GM21619 (cell line): ENCODE measurements at regions not wholly inside any gene's neighbourhood (a gene's known extent, or its start where the extent isn't known, plus 50 kb on each side); places are given as distances from the start of the nearest gene placed in this dataset.

Experiments used
- ATAC-seq: cut with Tn5 transposase; IDR thresholded peaks from one replicate; pipeline ENCODE4 v1.9.1; 2021; ENCODE audit not compliant: unreplicated experiment

GRCh38 chr2:128380061-128380889 lies 61.6 kb upstream of the HS6ST1 start:
- ATAC-seq = no peak

DNA sequence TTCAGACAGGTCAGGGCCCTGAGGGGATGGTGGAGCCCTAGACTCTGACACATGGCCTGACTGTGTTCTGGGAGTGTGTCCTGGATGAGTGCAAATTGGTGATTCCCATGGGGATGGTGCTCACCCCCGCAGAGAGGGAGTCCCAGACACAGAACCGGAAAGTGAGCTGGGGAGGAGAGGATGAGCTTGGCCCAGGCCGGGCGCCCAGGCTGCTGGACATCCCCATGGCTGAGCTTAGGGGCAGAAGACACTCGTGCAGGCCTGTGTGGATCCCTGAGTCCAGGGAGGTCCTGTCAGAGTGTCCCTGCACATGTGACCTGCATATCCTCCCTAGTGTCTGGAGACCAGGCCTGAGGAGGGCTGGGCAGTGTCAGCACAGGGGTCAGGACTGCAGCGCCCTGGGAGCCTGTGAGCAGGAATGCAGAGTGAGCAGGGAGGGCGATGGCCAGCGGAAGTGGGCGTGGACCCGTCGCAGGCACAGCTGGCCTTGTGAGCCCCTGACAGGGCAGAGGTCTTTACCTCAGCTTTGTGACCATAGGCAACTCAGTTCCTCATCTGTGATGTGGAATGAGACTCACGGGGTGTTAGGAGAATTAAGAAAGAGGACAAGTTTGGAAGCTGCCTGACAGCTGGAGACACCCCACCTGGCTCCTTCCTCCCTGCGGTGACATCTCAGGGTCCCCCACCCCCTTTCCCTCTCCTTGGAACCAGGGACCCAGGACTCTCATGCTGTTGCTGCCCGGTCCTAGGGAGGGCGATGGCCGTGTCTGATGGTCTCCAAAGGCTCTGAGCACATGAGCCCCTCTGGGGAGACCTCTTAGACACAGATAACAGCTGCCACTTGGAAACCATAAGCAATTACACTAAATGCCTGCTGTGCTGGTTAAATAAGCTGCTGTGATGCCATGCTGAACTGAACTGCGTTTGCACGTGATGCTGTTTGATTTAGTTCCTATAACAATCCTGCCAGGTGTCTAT lies 62.6 kb upstream of the HS6ST1 start:
- no peak for ATAC-seq

DNA sequence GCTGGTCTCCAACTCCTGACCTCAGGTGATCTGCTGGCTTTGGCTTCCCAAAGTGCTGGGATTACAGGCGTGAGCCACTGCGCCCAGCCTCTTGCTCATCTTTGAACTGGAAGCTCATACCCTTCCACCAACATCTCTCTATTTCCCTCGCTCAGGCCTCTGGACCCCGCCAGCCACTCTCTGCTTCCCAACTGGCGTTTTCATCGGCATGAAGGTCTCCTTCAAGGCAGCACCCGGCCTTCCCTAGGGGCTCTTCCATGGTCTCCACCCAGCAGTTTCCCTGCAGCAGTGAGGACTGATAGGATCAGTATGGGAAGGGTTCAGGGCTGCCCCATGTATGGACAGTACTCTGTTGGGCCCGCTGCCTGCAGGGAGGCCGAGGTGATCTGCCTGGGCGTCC lies 65.8 kb upstream of the HS6ST1 start:
- no peak for ATAC-seq

DNA sequence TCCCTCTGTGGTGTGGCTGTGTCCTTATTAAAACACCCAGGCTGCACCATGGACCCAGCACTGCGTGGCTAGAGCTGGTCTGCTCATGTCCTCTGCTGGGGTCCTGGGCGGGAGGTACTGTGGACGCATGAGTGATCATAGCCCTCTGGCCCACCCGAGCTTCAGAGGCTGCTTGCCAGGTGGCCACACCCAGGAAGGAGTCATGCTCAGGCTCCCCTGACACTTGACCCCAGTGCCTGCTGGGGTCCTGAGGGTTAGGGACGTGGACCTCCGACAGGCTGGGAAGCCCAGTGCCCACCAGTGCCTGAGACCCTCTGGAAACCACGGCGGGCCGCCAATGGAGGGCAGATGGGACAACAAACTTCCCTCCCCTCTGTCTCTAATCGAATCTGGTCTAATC lies 66.3 kb upstream of the HS6ST1 start:
- ATAC-seq = no peak

- no peak for ATAC-seq
Measured at GRCh38 chr2:128385365-128385764, 66.7 kb upstream of the HS6ST1 start.

GRCh38 chr2:128386066-128386465 lies 67.4 kb upstream of the HS6ST1 start:
- ATAC-seq = no peak

GRCh38 chr2:128388499-128388941 lies 69.9 kb upstream of the HS6ST1 start:
- ATAC-seq = no peak

DNA sequence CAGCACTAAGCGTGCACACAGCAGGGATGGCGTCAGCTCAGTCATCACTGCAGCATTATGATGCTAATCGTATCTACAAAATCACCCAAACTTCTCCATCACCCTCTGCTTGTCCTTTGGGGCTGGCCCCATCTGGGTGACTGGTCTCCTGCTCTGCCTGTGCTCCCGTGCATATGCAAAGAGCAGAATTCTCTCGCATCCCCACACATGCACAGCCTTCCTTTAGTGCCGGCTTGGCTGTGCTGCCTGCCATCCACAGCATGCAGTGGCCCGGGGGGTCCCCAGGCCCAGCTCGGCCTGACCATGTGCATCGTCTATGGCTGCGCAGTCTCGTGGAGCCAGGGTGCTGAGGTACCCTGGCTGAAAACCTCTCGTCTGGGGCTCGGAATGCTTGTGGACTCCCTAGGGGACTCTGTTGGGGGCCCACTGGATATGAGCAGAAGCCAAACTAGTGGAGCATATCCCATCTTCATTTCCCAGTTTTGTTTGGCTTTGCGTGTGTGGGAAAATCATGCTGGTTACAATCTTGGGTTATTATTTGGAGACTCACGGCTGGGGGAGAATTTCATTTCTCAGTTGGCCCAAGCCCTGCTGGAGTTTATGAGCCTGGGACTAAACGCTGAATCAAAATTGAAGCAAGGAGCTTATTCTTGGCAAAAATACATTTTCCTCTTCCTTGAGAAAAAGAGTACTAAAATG lies 70.9 kb upstream of the HS6ST1 start:
- ATAC-seq = no peak

- no peak for ATAC-seq
Measured at GRCh38 chr2:128390256-128390990, 71.8 kb upstream of the HS6ST1 start.

GRCh38 chr2:128390991-128391630 lies 72.4 kb upstream of the HS6ST1 start:
- ATAC-seq = no peak

- no peak for ATAC-seq
Measured at GRCh38 chr2:128391679-128392078, 73.0 kb upstream of the HS6ST1 start.

DNA sequence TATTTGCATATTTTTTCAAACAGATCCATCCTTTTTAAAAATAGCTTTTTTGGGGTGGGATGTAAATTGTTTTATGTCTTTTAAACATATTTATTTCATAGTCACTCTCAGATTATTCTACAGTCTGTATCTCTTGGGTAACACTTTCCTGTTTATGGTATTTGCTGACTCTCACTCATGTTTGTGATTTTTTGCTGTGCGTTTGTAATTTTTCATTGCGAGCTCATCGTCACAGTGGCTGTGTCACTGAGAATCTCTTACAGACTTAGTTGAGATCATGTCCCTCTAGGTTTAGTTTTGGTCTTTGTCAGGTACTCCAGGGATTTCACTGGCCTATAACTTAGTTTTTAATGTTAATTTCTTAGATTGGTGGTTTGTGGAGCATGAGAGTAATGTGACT lies 73.5 kb upstream of the HS6ST1 start:
- no peak for ATAC-seq

GRCh38 chr2:128394007-128394730 lies 75.5 kb upstream of the HS6ST1 start:
- ATAC-seq = no peak

- ATAC-seq = no peak
Measured at GRCh38 chr2:128395196-128395595, 76.5 kb upstream of the HS6ST1 start.

DNA sequence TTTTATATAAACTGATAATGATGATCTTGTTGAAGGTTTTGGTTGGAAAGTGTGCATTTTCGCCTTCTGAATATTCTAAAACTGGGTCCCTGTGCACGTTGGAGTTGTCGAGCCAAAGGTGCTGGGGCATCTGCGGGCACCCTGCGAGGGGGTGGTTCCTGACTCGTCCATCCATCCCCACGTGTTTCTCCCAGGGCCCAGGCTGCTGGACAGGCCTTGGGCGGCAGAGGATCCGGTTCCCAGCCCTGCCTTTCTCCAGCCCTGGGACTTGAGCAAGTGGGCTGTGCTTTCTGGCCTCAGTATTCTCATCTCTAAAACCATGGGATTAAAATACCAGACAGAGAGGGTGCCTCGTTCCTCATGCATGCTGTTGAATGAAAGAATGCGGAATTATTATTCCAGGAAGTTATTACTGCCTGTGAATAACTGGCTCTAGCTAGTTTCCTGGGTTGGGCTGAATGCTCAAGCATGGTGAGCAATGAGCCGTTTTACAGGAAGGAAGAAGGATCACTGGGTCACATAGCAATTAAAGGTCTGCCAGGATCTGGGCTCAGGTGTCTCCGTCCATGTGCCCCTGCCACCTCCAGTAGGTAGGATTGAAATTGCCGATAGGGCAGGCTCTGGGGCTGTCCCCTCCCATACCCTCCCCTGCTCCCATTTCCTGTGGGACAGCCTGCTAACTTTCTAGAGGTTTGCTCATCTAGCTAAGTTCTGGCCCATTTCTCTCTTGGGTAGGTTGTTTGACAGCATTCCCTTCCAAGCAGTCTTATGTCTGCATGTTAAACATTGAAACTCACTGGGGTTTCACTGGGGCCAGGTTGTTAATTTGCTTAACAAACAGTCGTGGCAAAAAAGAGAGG lies 77.2 kb upstream of the HS6ST1 start:
- ATAC-seq = no peak

GRCh38 chr2:128396500-128396891 lies 77.8 kb upstream of the HS6ST1 start:
- ATAC-seq = no peak

DNA sequence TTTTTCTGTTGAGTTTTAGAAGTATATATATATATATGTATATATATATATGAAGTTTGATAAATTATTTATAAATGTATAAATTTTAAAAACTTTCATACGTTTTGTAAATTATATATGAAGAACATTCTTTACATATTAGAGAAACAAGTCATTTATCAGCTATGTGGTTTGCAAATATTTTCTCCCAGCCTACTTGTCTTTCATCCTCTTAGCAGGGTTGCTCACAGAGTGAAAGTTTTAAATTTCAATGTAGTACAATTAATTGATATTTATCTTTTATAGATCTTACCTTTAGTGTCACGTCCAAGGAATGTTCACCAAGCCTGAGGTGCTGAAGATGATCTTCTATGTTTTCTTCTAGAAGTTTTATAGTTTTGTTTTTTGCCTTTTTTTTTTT lies 78.3 kb upstream of the HS6ST1 start:
- no peak for ATAC-seq

GRCh38 chr2:128399256-128399655 lies 80.6 kb upstream of the HS6ST1 start:
- no peak for ATAC-seq
